DMS153 treated with DMSO at 0.1 percent for 48 hours (cell line): ENCODE measurements at regions not wholly inside any gene's neighbourhood (a gene's known extent, or its start where the extent isn't known, plus 50 kb on each side); places are given as distances from the start of the nearest gene placed in this dataset.
"Not testable (repeated sequence)": the region's sequence is repeated elsewhere in the genome, so short reads cannot be mapped to it uniquely, and the experiment has no call there.

Source experiments
- DNase-seq: peaks from one replicate; lab custom pipeline; 2025; ENCODE audit not compliant: unreplicated experiment; lab: John Stamatoyannopoulos, UW

- DNase-seq, result no peak
Measured at GRCh38 chr4:15336410-15337167, 91.2 kb upstream of the C1QTNF7 start.

- not testable (repeated sequence) for DNase-seq
Measured at GRCh38 chr4:15337168-15337657, 90.6 kb upstream of the C1QTNF7 start.

GRCh38 chr4:15339737-15340136, 88.1 kb upstream of the C1QTNF7 start:
- no peak for DNase-seq

GRCh38 chr4:15340332-15340731, 87.5 kb upstream of the C1QTNF7 start:
- DNase-seq, result no peak

GRCh38 chr4:15340902-15341732, 86.7 kb upstream of the C1QTNF7 start:
- no peak for DNase-seq

GRCh38 chr4:15341733-15342300, 86.0 kb upstream of the C1QTNF7 start:
- no peak for DNase-seq

- DNase-seq, result no peak
Measured at GRCh38 chr4:15343000-15343399, 84.8 kb upstream of the C1QTNF7 start.

- DNase-seq, result no peak
Measured at GRCh38 chr4:15343581-15343980, 84.3 kb upstream of the C1QTNF7 start.

- no peak for DNase-seq
Measured at GRCh38 chr4:15344041-15344440, 83.8 kb upstream of the C1QTNF7 start.

- no peak for DNase-seq
Measured at GRCh38 chr4:15345134-15345533, 82.7 kb upstream of the C1QTNF7 start.

GRCh38 chr4:15348236-15348635, 79.6 kb upstream of the C1QTNF7 start:
- DNase-seq, result no peak

GRCh38 chr4:15348695-15349094, 79.1 kb upstream of the C1QTNF7 start:
- DNase-seq, result no peak

- DNase-seq, result no peak
Measured at GRCh38 chr4:15349531-15349935, 78.3 kb upstream of the C1QTNF7 start.

- DNase-seq, result no peak
Measured at GRCh38 chr4:15349965-15350364, 77.9 kb upstream of the C1QTNF7 start.

GRCh38 chr4:15352524-15352923, 75.3 kb upstream of the C1QTNF7 start:
- DNase-seq, result no peak

GRCh38 chr4:15353207-15353606, 74.6 kb upstream of the C1QTNF7 start:
- no peak for DNase-seq

- no peak for DNase-seq
Measured at GRCh38 chr4:15354371-15355297, 73.2 kb upstream of the C1QTNF7 start.

GRCh38 chr4:15361529-15361928, 66.3 kb upstream of the C1QTNF7 start:
- no peak for DNase-seq

GRCh38 chr4:15362541-15362940, 65.3 kb upstream of the C1QTNF7 start:
- no peak for DNase-seq

GRCh38 chr4:15364183-15364582, 63.6 kb upstream of the C1QTNF7 start:
- DNase-seq, result no peak

- DNase-seq, result no peak
Measured at GRCh38 chr4:15365641-15366040, 62.2 kb upstream of the C1QTNF7 start.
